HEK293 (cell line): ENCODE measurements at regions not wholly inside any gene's neighbourhood (a gene's known extent, or its start where the extent isn't known, plus 50 kb on each side); places are given as distances from the start of the nearest gene placed in this dataset.

Experiments used
- CTCF ChIA-PET: fragments of 350-600 bp; formaldehyde crosslinking; extraction: SDS; loops from one replicate; lab custom pipeline; 2021; ENCODE audit warnings: antibody characterized with exemption; lab: Yijun Ruan, JAX
- POLR2A ChIA-PET: fragments of 300-600 bp; formaldehyde crosslinking; extraction: SDS; loops from one replicate; lab custom pipeline; 2020; ENCODE audit warnings: antibody characterized with exemption, inconsistent platforms; lab: Yijun Ruan, JAX
- H3K27ac ChIP-seq: fragments of 200-500 bp; sonication (Bioruptor generic); 2 replicates; pipeline ENCODE4 v1.5.1; 2014; ENCODE audit warnings: low read depth, low read length, control low read depth, inconsistent platforms; ENCODE audit errors: extremely low read depth
- H3K36me3 ChIP-seq, 2 experiments: fragments of 200-500 bp in 1 of 2; sonication (Bioruptor generic) in 1 of 2; 1 replicate in 1 of 2; 2 replicates in 1 of 2; pipeline ENCODE4 v1.5.1; 2014 to 2017; ENCODE audit warnings: inconsistent platforms in 2 of 2, low read length in 2 of 2; ENCODE audit not compliant: control insufficient read depth in 2 of 2, insufficient read depth in 1 of 2
- H3K4me1 ChIP-seq: fragments of 200-500 bp; sonication (Bioruptor generic); 2 replicates; pipeline ENCODE4 v1.5.1; 2014; ENCODE audit warnings: mild to moderate bottlenecking, low read length, inconsistent platforms; ENCODE audit not compliant: control insufficient read depth, insufficient read depth
- H3K4me3 ChIP-seq: 2 replicates; pipeline ENCODE4 v1.5.1; 2011; ENCODE audit warnings: low read depth, mild to moderate bottlenecking, control low read depth, low read length, moderate library complexity
- H3K9me3 ChIP-seq: fragments of 200-500 bp; sonication (Bioruptor generic); 2 replicates; pipeline ENCODE4 v1.5.1; 2014; ENCODE audit warnings: low read depth, low read length, inconsistent platforms; ENCODE audit not compliant: control insufficient read depth, insufficient read depth
- ELK4 ChIP-seq: IDR thresholded peaks from 2 replicates; pipeline ENCODE4 v1.6.1; 2011; ENCODE audit warnings: mild to moderate bottlenecking, low read depth, low read length, borderline replicate concordance
- FEZF1 ChIP-seq: fragments of 450-650 bp; formaldehyde crosslinking; IDR thresholded peaks from 2 replicates; pipeline ENCODE4 v1.5.1; 2016; ENCODE audit warnings: missing biosample characterization, missing genetic modification characterization
- GFI1B ChIP-seq: fragments of 450-650 bp; formaldehyde crosslinking; IDR thresholded peaks from 2 replicates; pipeline ENCODE4 v1.5.1; 2016; ENCODE audit warnings: missing biosample characterization, missing genetic modification characterization
- GLIS1 ChIP-seq: fragments of 450-650 bp; formaldehyde crosslinking; IDR thresholded peaks from 2 replicates; pipeline ENCODE4 v1.5.1; 2016; ENCODE audit warnings: missing biosample characterization, missing genetic modification characterization
- INSM2 ChIP-seq: fragments of 450-650 bp; formaldehyde crosslinking; IDR thresholded peaks from 2 replicates; pipeline ENCODE4 v1.5.1; 2016; ENCODE audit warnings: missing biosample characterization, missing genetic modification characterization
- SETDB1 ChIP-seq: IDR thresholded peaks from one replicate; pipeline ENCODE4 v1.6.1; 2017; ENCODE audit warnings: mild to moderate bottlenecking, low read length, moderate library complexity, mixed read lengths; ENCODE audit not compliant: insufficient read length
- ZNF18 ChIP-seq: fragments of 450-650 bp; formaldehyde crosslinking; IDR thresholded peaks from 2 replicates; pipeline ENCODE4 v1.5.1; 2016; ENCODE audit warnings: missing biosample characterization, missing genetic modification characterization
- ZNF19 ChIP-seq: fragments of 450-650 bp; formaldehyde crosslinking; IDR thresholded peaks from 2 replicates; pipeline ENCODE4; 2016; ENCODE audit warnings: missing biosample characterization, missing genetic modification characterization, low read depth
- ZNF202 ChIP-seq: fragments of 450-650 bp; formaldehyde crosslinking; IDR thresholded peaks from 2 replicates; pipeline ENCODE4 v1.5.1; 2016; ENCODE audit warnings: missing biosample characterization, missing genetic modification characterization, borderline replicate concordance
- ZNF24 ChIP-seq: fragments of 450-650 bp; formaldehyde crosslinking; IDR thresholded peaks from 2 replicates; pipeline ENCODE4 v1.5.1; 2016; ENCODE audit warnings: missing biosample characterization, missing genetic modification characterization
- ZNF449 ChIP-seq: fragments of 450-650 bp; formaldehyde crosslinking; IDR thresholded peaks from 2 replicates; pipeline ENCODE4 v1.5.1; 2017; ENCODE audit warnings: missing biosample characterization, mild to moderate bottlenecking, missing genetic modification characterization, moderate library complexity
- ZNF510 ChIP-seq: fragments of 450-650 bp; formaldehyde crosslinking; IDR thresholded peaks from 2 replicates; pipeline ENCODE4 v1.5.1; 2018; ENCODE audit warnings: mild to moderate bottlenecking, missing genetic modification characterization, missing biosample characterization; ENCODE audit not compliant: insufficient replicate concordance
- ZNF514 ChIP-seq: fragments of 450-650 bp; formaldehyde crosslinking; IDR thresholded peaks from 2 replicates; pipeline ENCODE4 v1.5.1; 2016; ENCODE audit warnings: missing biosample characterization, missing genetic modification characterization
- ZNF621 ChIP-seq: fragments of 450-650 bp; formaldehyde crosslinking; IDR thresholded peaks from 2 replicates; pipeline ENCODE4 v1.5.1; 2017; ENCODE audit warnings: missing biosample characterization, missing genetic modification characterization
- ZNF76 ChIP-seq: fragments of 450-650 bp; formaldehyde crosslinking; IDR thresholded peaks from 2 replicates; pipeline ENCODE4; 2016; ENCODE audit warnings: low read depth, missing biosample characterization, missing genetic modification characterization, borderline replicate concordance
- ZNF777 ChIP-seq: fragments of 450-650 bp; formaldehyde crosslinking; IDR thresholded peaks from 2 replicates; pipeline ENCODE4 v1.5.1; 2017; ENCODE audit warnings: missing biosample characterization, missing genetic modification characterization, borderline replicate concordance
- ZSCAN23 ChIP-seq: fragments of 450-650 bp; formaldehyde crosslinking; IDR thresholded peaks from 2 replicates; pipeline ENCODE4 v1.5.1; 2016; ENCODE audit warnings: missing biosample characterization, missing genetic modification characterization
- ZSCAN30 ChIP-seq: fragments of 450-650 bp; IDR thresholded peaks from 2 replicates; pipeline ENCODE4 v1.5.1; 2018; ENCODE audit warnings: missing biosample characterization, mild to moderate bottlenecking, missing genetic modification characterization, moderate library complexity

GRCh38 chr5:117623042-117623805 lies 1048.6 kb upstream of the SEMA6A start:
- ChIA-PET CTCF (no interaction called here), POLR2A (no interaction called here)
- TF ChIP-seq ZNF19 (no peak), GFI1B (no peak), ZNF449 (no peak), ZNF510 (tag by site-specific recombination) (no peak), ELK4 (no peak), ZNF621 (no peak), ZSCAN23 (tag by site-specific recombination) (no peak), ZNF777 (tag by site-specific recombination) (no peak)
- Histone ChIP-seq H3K27ac (no peak overlapping the region), H3K4me1 (no peaks in the 10 kb centered on the region), H3K36me3 (no peaks in the 10 kb centered on the region), H3K4me3 (no peak overlapping the region), H3K9me3 (no peaks in the 10 kb centered on the region)

- POLR2A ChIA-PET, result no interaction called here
Observed at GRCh38 chr5:117621921-117622320, 1047.3 kb upstream of the SEMA6A start.

More at GRCh38 chr5:117621921-117622320, 1047.3 kb upstream of the SEMA6A start:
- no peak overlapping the region for H3K27ac ChIP-seq
- H3K36me3 ChIP-seq, result no peaks in the 10 kb centered on the region
- H3K4me1 ChIP-seq, result no peaks in the 10 kb centered on the region
- CTCF ChIA-PET, result no interaction called here
- no peak overlapping the region for H3K4me3 ChIP-seq
- TF ChIP-seq ZNF76, result no peak
- no peak for TF ChIP-seq SETDB1
- no peak for TF ChIP-seq FEZF1 (tag by site-specific recombination)
- TF ChIP-seq ZNF18 (tag by site-specific recombination), result no peak
- TF ChIP-seq ZNF202 (tag by site-specific recombination), result no peak
- TF ChIP-seq GLIS1 (tag by site-specific recombination), result no peak
- TF ChIP-seq ZSCAN30 (tag by site-specific recombination), result no peak
- TF ChIP-seq ZNF514, result no peak
- no peak for TF ChIP-seq ZNF24 (tag by site-specific recombination)
- TF ChIP-seq INSM2, result no peak
- H3K9me3 ChIP-seq, result no peaks in the 10 kb centered on the region
